ENCODE measurements at regions not wholly inside any gene's neighbourhood (a gene's known extent, or its start where the extent isn't known, plus 50 kb on each side); places are given as distances from the start of the nearest gene placed in this dataset.

DNA sequence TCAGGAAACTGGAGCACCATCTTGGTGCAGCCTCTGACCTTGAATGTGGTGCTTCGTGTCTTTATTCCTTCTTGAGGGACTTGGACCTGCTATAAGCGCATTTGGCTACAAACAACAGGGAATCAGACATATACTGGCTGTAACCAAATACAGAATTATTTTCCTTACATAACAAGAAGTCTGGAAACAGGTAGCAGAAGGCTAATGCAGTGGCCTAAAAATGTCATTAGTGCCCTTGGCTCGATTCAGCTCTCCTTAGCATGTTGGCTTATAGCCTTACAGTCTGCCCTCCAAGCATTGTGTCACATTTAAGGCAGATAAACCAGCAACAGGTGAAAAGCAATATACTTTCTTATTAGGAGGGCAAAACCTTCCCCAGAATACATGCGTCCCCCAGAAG lies 655.4 kb downstream of the XIRP2 start:
- DNase-seq (ENCODE audit: low read depth in 3 of 3, low spot score in 2 of 3), result no peak

GRCh38 chr2:167537743-167538142 lies 649.5 kb downstream of the XIRP2 start:
- no peak for DNase-seq (ENCODE audit: low read depth in 3 of 3, low spot score in 2 of 3)

- no peak for DNase-seq (ENCODE audit: low read depth in 3 of 3, low spot score in 2 of 3)
Observed at GRCh38 chr2:167534443-167534842, 646.2 kb downstream of the XIRP2 start.

GRCh38 chr2:167524786-167525185 lies 636.5 kb downstream of the XIRP2 start:
- DNase-seq (ENCODE audit: low read depth in 3 of 3, low spot score in 2 of 3), result no peak

DNA sequence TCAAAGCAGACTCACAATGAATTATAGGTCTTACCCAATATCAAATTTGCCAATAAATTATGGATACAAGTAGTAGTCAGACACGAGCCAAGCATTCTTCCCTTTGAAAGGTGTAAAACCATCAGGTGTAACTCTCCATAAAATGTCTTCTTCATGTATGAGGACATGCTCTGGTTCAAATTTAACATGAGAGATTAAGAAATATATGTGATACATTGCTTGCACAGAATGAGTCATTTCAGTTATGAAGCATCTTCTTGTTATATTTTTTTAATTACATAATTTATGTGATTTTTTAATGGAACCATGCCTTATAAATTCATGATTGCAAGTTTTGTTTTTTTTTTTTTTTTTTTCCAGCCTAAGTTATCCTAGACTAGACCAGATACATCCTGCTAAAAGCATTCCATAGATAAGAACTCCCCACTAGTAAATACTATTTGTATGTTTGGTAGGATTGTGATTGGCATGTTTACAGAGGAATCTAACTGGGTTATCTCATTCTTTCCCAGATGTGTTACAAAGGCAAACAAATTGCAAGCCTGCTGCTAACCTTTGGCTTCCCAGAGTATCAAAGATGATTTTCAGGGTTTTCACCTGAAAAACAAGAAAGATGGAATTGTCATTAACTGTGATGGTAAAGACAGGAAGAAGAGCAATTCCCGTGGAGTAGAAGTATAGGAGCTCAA lies 621.9 kb downstream of the XIRP2 start:
- no peak for DNase-seq (ENCODE audit: low read depth in 3 of 3, low spot score in 2 of 3)

DNA sequence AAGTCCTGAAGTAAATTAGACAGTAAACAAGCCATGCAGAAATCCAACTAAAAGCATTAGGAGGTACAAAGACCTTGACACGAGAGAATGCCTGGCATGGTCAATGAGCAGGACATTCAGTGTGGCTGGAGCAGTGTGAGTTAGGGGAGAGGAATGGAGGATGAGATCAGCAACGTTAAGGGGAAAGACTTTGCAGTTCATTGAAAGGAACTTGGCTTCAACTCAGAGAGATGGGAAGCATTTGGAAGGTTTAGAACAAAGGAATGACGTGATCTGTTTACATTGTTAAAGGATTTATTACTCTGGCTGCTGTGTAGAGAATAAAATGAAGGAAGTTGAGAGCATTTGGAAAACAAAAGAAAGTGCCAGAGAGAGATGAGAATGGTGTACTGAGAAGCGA lies 621.3 kb downstream of the XIRP2 start:
- peak; percentile 10 to 36 (median 30) for DNase-seq (ENCODE audit: low read depth in 3 of 3, low spot score in 2 of 3)

DNA sequence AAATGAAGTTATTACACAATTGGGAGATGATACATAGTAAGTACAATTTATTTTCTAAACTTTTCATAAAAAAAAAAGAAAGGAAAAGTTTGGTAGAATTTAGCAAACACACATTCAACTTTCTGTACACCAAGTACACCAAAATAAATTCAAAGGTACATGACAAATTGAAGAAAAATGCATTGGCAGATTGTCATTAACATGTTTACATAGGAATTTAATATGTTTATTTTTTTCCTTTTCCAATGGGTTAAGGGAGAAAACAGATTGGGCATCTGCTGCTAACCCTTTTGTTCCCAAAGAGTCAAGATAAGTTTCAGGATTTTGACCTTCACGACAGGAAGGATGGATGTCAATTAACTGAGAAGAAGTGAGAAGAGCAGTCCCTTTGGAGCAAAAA lies 620.4 kb downstream of the XIRP2 start:
- DNase-seq (ENCODE audit: low read depth in 3 of 3, low spot score in 2 of 3), result no peak

DNA sequence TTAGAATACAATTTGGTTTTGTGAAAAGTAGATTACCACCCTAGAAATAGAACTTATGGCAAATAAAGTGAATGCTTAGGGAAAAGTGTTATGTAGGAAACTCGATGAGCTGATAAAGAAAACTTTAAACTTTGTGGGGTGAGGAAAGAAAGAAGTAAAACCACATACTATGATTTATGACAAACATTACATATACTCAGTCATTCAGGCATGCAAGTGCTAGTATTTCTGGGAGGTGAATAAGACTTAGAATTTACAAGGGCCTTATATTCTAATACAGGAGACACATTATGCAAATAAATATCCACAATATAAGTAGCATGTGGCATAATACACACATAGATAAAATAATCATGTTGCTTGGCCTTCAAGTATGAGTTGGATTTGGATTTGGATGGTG lies 618.1 kb downstream of the XIRP2 start:
- DNase-seq (ENCODE audit: low read depth in 3 of 3, low spot score in 2 of 3), result no peak

GRCh38 chr2:167504695-167505094 lies 616.4 kb downstream of the XIRP2 start:
- no peak for DNase-seq (ENCODE audit: low read depth in 3 of 3, low spot score in 2 of 3)

DNA sequence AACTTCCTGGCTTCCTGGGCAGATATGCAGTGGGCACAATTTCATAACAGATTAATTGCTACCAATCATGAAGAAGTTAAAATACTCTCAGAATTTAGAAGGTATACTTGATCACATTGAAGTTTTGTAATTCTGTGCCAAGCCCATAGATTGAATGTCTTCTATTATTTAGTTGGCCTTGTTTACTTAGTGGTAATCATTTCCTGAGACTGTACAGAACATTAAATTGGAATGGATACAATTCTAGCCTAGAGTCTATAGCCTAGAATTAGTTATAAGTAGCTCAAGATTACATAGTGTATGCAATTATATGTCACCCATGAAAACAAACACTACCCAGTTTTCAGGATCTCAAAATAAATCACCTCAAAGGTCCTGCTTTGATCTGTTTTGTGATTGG lies 615.8 kb downstream of the XIRP2 start:
- no peak for DNase-seq (ENCODE audit: low read depth in 3 of 3, low spot score in 2 of 3)

- DNase-seq (ENCODE audit: low read depth in 3 of 3, low spot score in 2 of 3), result no peak
Observed at GRCh38 chr2:167501618-167502017, 613.3 kb downstream of the XIRP2 start.

- no peak for DNase-seq (ENCODE audit: low read depth in 3 of 3, low spot score in 2 of 3)
Observed at GRCh38 chr2:167493862-167494261, 605.6 kb downstream of the XIRP2 start.

DNA sequence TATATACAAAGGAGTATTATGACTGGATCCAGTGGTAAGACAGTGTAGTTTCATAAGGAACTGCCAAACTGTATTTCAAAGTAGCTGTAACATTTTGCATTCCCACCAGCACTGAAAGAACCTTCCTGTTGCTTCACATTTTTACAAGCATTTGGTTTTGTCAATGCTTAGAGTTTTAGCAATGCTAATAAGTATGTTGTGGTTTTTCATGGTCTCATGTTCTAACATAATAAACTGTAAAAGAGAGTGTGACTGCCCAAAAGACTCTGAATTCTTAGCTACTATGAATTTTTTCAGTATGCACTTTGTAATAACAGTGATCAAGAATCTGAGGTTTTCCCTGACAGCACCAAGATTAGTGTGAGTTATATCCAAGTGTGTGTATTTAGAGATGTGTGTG lies 604.2 kb downstream of the XIRP2 start:
- DNase-seq (ENCODE audit: low read depth in 3 of 3, low spot score in 2 of 3), result no peak

GRCh38 chr2:167491788-167492187 lies 603.5 kb downstream of the XIRP2 start:
- DNase-seq (ENCODE audit: low read depth in 3 of 3, low spot score in 2 of 3), result no peak

GRCh38 chr2:167490455-167490854 lies 602.2 kb downstream of the XIRP2 start:
- no peak for DNase-seq (ENCODE audit: low read depth in 3 of 3, low spot score in 2 of 3)

- no peak for DNase-seq (ENCODE audit: low read depth in 3 of 3, low spot score in 2 of 3)
Observed at GRCh38 chr2:167489325-167489724, 601.0 kb downstream of the XIRP2 start.

- DNase-seq (ENCODE audit: low read depth in 3 of 3, low spot score in 2 of 3), result no peak
Observed at GRCh38 chr2:167487728-167488127, 599.4 kb downstream of the XIRP2 start.

GRCh38 chr2:167484875-167485274 lies 596.6 kb downstream of the XIRP2 start:
- DNase-seq (ENCODE audit: low read depth in 3 of 3, low spot score in 2 of 3), result no peak

DNA sequence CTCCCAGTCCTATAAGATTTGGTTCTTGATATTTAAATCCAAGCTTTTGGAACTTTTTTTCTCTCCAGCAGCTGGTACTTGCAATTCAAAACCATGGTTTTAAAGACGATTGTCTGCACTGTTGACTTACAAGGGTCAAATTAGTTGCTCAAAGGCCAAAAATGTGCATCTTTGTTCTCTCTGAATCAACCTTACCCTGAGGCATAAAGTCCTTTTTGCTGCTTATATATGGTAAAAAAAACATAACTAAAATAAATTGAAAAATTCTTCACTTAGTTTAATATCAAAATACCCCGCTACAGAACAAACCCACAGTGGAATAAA lies 592.7 kb downstream of the XIRP2 start:
- DNase-seq (ENCODE audit: low read depth in 3 of 3, low spot score in 2 of 3), result no peak

DNA sequence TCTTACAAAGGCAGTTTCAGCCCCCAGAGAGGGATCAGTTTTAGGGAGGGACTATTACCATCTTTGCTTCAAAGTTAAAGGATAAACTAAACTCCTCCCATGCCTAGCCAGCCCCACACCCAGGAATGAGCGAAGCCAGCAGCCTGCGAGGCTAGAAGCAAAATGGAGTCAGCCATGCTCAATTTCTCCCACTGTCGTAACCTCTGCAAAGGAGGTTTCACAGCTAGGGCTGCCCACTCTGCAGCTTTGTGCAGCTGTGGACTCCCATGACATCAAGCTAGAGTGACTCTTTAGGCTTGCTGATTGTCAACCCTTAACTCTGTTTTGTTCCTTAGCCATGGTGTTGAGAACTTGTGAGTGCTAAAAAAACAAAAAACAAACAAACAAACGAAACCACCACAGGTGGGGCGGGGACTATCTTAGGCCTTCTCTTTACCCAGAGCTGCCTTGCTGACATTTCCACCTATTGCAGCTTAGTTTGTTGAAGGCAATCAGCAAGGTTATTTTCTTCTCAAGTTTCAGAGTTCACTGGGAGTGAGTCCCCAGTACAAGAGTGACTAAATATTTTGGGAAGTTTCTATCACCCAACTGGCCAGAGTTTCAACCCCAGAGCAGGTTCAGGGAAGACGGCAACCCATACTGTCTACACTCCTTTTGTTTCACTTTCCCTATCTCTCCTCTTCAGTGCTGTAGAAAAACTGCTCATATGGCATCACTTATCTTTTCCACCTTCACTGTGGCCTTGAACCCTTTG lies 592.1 kb downstream of the XIRP2 start:
- no peak for DNase-seq (ENCODE audit: low read depth in 3 of 3, low spot score in 2 of 3)

DNA sequence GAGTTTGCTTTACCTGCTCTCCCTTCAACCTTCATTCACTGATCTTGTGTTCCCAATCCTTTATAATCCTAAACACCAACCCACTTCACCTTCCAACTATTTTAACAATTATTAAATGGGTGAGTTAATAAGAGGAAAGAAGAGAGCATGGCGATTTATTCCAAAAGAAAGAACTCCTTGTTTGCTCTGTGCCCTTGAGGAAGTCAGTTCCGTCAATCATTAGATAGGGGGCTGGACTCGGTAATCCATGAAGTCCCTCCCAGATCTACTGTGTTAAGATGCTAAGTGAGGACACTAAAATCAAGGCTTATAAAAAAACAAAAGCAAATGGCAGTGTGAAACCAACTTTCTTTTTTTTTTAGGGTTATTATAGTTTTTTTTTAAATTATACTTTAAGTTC lies 589.9 kb downstream of the XIRP2 start:
- peak in 1 of 3 donors; percentile 7 for DNase-seq (ENCODE audit: low read depth in 3 of 3, low spot score in 2 of 3)

DNA sequence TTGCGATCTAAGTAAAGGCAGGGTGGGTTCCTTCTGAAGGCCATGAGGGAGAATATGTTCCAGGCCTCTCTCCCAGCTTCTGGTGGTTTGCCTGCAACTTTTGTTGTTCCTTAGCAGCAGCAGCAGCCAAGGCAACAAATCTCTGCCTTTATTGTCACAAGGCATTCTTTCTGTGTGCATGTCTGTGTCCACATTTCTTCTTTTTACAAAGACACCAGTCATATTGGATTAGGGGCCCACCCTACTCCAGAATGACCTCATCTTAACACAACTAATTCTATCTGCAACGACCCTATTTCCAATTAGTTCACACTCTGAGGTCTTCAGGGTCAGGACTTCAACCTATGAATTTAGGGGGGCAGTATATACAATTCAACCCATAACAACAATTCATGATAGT lies 587.5 kb downstream of the XIRP2 start:
- no peak for DNase-seq (ENCODE audit: low read depth in 3 of 3, low spot score in 2 of 3)

DNA sequence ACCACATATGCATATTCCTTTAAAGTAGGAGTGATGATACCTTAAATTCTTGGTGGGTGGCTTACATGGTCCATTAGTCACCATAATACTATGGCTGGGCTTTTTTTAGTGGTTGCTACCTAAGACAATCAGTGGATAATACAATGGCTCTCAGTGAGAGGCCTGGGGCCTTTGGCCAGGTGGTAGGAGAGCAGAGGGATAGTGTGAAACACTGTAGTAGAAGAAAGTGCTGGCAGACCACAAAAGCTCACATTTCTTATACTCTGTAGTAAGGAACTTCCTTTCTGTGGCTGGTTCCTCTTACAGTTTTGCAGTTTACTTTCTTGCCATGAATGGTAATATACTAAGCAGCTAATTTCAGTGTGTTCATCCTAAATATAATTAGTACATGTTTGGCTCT lies 583.5 kb downstream of the XIRP2 start:
- no peak for DNase-seq (ENCODE audit: low read depth in 3 of 3, low spot score in 2 of 3)

Data from right renal cortex interstitium (tissue), 3 donors.